ENCODE measurements at regions not wholly inside any gene's neighbourhood (a gene's known extent, or its start where the extent isn't known, plus 50 kb on each side); places are given as distances from the start of the nearest gene placed in this dataset.

DNA sequence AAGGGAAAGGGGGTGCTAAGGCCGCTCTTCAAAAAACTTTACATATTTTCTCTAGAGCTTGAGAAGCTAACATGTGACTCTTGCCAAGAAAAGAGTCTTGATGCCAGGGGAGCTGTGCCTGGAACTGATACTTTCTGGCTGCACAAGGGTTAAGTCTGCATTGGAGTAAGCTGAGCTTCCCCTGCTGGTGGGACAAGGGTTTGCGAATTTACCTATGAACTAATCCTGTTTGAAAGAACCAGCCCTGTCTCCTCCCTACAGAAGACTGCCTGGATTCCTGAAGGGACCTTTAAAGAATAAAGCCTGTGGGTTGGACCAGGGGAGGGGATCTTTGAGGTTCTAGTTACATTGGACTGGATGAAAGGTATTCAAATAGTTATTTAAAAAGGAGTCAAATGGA, 58.3 kb upstream of the EPHA3 start:
- TF ChIP-seq, protein P1, sequence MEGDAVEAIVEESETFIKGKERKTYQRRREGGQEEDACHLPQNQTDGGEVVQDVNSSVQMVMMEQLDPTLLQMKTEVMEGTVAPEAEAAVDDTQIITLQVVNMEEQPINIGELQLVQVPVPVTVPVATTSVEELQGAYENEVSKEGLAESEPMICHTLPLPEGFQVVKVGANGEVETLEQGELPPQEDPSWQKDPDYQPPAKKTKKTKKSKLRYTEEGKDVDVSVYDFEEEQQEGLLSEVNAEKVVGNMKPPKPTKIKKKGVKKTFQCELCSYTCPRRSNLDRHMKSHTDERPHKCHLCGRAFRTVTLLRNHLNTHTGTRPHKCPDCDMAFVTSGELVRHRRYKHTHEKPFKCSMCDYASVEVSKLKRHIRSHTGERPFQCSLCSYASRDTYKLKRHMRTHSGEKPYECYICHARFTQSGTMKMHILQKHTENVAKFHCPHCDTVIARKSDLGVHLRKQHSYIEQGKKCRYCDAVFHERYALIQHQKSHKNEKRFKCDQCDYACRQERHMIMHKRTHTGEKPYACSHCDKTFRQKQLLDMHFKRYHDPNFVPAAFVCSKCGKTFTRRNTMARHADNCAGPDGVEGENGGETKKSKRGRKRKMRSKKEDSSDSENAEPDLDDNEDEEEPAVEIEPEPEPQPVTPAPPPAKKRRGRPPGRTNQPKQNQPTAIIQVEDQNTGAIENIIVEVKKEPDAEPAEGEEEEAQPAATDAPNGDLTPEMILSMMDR (IDR thresholded peaks at IDR 0.05): no peak
- no peak for TF ChIP-seq POLR2A (IDR thresholded peaks at IDR 0.05)

All from transverse colon (tissue), 3 donors.